Skeletal muscle satellite cell (primary cell): ENCODE measurements at regions not wholly inside any gene's neighbourhood (a gene's known extent, or its start where the extent isn't known, plus 50 kb on each side); places are given as distances from the start of the nearest gene placed in this dataset.

Experiments
- H3K27me3 ChIP-seq: 2 replicates; pipeline ENCODE4 v1.7.0; 2013; ENCODE audit warnings: low read length; ENCODE audit not compliant: control insufficient read depth, insufficient read depth
- H3K36me3 ChIP-seq: 2 replicates; pipeline ENCODE4 v1.7.0; 2013; ENCODE audit warnings: mild to moderate bottlenecking, control low read depth, low read length; ENCODE audit not compliant: insufficient read depth
- H3K4me1 ChIP-seq: 2 replicates; pipeline ENCODE4 v1.7.0; 2013; ENCODE audit warnings: low read length; ENCODE audit not compliant: control insufficient read depth, insufficient read depth
- H3K4me2 ChIP-seq: 2 replicates; pipeline ENCODE4 v1.7.0; 2013; ENCODE audit warnings: mild to moderate bottlenecking, low read length
- H3K4me3 ChIP-seq: 2 replicates; pipeline ENCODE4 v1.7.0; 2013; ENCODE audit warnings: low read length
- H3K9ac ChIP-seq: 2 replicates; pipeline ENCODE4 v1.7.0; 2013; ENCODE audit warnings: mild to moderate bottlenecking, low read depth, low read length, moderate library complexity
- H3K9me3 ChIP-seq: replicated peaks from 2 replicates; pipeline ENCODE4 v1.7.0; 2013; ENCODE audit warnings: mild to moderate bottlenecking, control low read depth, low read length

- Histone ChIP-seq H3K36me3 (no peaks in the 10 kb centered on the region), H3K9me3 (peaks cover 4% of the 10 kb centered on the region), H3K27me3 (no peaks in the 10 kb centered on the region), H3K4me2 (no peak overlapping the region), H3K4me3 (no peak overlapping the region), H3K9ac (no peak overlapping the region), H3K4me1 (no peaks in the 10 kb centered on the region)
These were observed 397.0 kb upstream of the ARRDC4 start for GRCh38 chr15:97563516-97563915.

GRCh38 chr15:97566961-97567360 is 393.5 kb upstream of the ARRDC4 start:
- no peak overlapping the region for H3K4me2 ChIP-seq
- no peak overlapping the region for H3K9ac ChIP-seq
- H3K9me3 ChIP-seq, result peaks cover 4% of the 10 kb centered on the region
- no peaks in the 10 kb centered on the region for H3K4me1 ChIP-seq
- H3K4me3 ChIP-seq, result no peak overlapping the region
- no peaks in the 10 kb centered on the region for H3K27me3 ChIP-seq
- no peaks in the 10 kb centered on the region for H3K36me3 ChIP-seq

GRCh38 chr15:97567411-97567810 is 393.1 kb upstream of the ARRDC4 start:
- Histone ChIP-seq H3K4me3 (no peak overlapping the region), H3K4me1 (no peaks in the 10 kb centered on the region), H3K9me3 (peaks cover 4% of the 10 kb centered on the region), H3K9ac (no peak overlapping the region), H3K4me2 (no peak overlapping the region), H3K36me3 (no peaks in the 10 kb centered on the region), H3K27me3 (no peaks in the 10 kb centered on the region)

GRCh38 chr15:97576929-97577645 is 383.4 kb upstream of the ARRDC4 start:
- H3K9ac ChIP-seq, result no peak overlapping the region
- no peak overlapping the region for H3K4me3 ChIP-seq
- H3K9me3 ChIP-seq, result no peaks in the 10 kb centered on the region
- H3K4me2 ChIP-seq, result no peak overlapping the region
- H3K4me1 ChIP-seq, result no peaks in the 10 kb centered on the region
- H3K36me3 ChIP-seq, result no peaks in the 10 kb centered on the region
- no peaks in the 10 kb centered on the region for H3K27me3 ChIP-seq

- H3K9me3 ChIP-seq, result peaks cover 12% of the 10 kb centered on the region
- H3K4me1 ChIP-seq, result no peaks in the 10 kb centered on the region
These were observed 375.1 kb upstream of the ARRDC4 start for GRCh38 chr15:97585408-97585807.

GRCh38 chr15:97592778-97593177 is 367.7 kb upstream of the ARRDC4 start:
- no peaks in the 10 kb centered on the region for H3K27me3 ChIP-seq
- peaks cover 8% of the 10 kb centered on the region for H3K9me3 ChIP-seq
- H3K4me2 ChIP-seq, result no peak overlapping the region
- no peak overlapping the region for H3K4me3 ChIP-seq
- H3K4me1 ChIP-seq, result no peaks in the 10 kb centered on the region
- no peak overlapping the region for H3K9ac ChIP-seq
- H3K36me3 ChIP-seq, result no peaks in the 10 kb centered on the region

More at GRCh38 chr15:97585408-97585807, 375.1 kb upstream of the ARRDC4 start:
- Histone ChIP-seq H3K4me3 (no peak overlapping the region), H3K4me2 (no peak overlapping the region), H3K27me3 (no peaks in the 10 kb centered on the region), H3K9ac (no peak overlapping the region), H3K36me3 (no peaks in the 10 kb centered on the region)

GRCh38 chr15:97597801-97598200 is 362.7 kb upstream of the ARRDC4 start:
- no peak overlapping the region for H3K9ac ChIP-seq
- no peaks in the 10 kb centered on the region for H3K27me3 ChIP-seq
- no peak overlapping the region for H3K4me3 ChIP-seq
- no peaks in the 10 kb centered on the region for H3K4me1 ChIP-seq
- H3K4me2 ChIP-seq, result no peak overlapping the region
- H3K9me3 ChIP-seq, result peaks cover 9% of the 10 kb centered on the region
- H3K36me3 ChIP-seq, result no peaks in the 10 kb centered on the region

- Histone ChIP-seq H3K9ac (no peak overlapping the region), H3K9me3 (peaks cover 9% of the 10 kb centered on the region), H3K4me3 (no peak overlapping the region), H3K27me3 (no peaks in the 10 kb centered on the region), H3K4me1 (no peaks in the 10 kb centered on the region), H3K36me3 (no peaks in the 10 kb centered on the region), H3K4me2 (no peak overlapping the region)
These were observed 362.1 kb upstream of the ARRDC4 start for GRCh38 chr15:97598353-97598798.

- no peaks in the 10 kb centered on the region for H3K4me1 ChIP-seq
- peaks cover 9% of the 10 kb centered on the region for H3K9me3 ChIP-seq
- no peak overlapping the region for H3K4me2 ChIP-seq
- no peak overlapping the region for H3K4me3 ChIP-seq
- no peaks in the 10 kb centered on the region for H3K27me3 ChIP-seq
- no peak overlapping the region for H3K9ac ChIP-seq
- no peaks in the 10 kb centered on the region for H3K36me3 ChIP-seq
These were observed 360.3 kb upstream of the ARRDC4 start for GRCh38 chr15:97600190-97600589.

- no peaks in the 10 kb centered on the region for H3K36me3 ChIP-seq
- H3K4me1 ChIP-seq, result no peaks in the 10 kb centered on the region
- H3K27me3 ChIP-seq, result no peaks in the 10 kb centered on the region
- peaks cover 17% of the 10 kb centered on the region for H3K9me3 ChIP-seq
- H3K9ac ChIP-seq, result no peak overlapping the region
- H3K4me2 ChIP-seq, result no peak overlapping the region
- no peak overlapping the region for H3K4me3 ChIP-seq
These were observed 355.8 kb upstream of the ARRDC4 start for GRCh38 chr15:97604677-97605076.

- no peak overlapping the region for H3K4me2 ChIP-seq
- no peaks in the 10 kb centered on the region for H3K27me3 ChIP-seq
- no peak overlapping the region for H3K4me3 ChIP-seq
- H3K9ac ChIP-seq, result no peak overlapping the region
- no peaks in the 10 kb centered on the region for H3K4me1 ChIP-seq
- peaks cover 5% of the 10 kb centered on the region for H3K9me3 ChIP-seq
- no peaks in the 10 kb centered on the region for H3K36me3 ChIP-seq
These were observed 345.4 kb upstream of the ARRDC4 start for GRCh38 chr15:97615114-97615513.

- H3K9ac ChIP-seq, result no peak overlapping the region
- H3K27me3 ChIP-seq, result no peaks in the 10 kb centered on the region
These were observed 337.3 kb upstream of the ARRDC4 start for GRCh38 chr15:97623091-97623661.

More at GRCh38 chr15:97623091-97623661, 337.3 kb upstream of the ARRDC4 start:
- peaks cover 5% of the 10 kb centered on the region for H3K9me3 ChIP-seq
- no peaks in the 10 kb centered on the region for H3K36me3 ChIP-seq
- H3K4me3 ChIP-seq, result no peak overlapping the region
- H3K4me2 ChIP-seq, result no peak overlapping the region
- no peaks in the 10 kb centered on the region for H3K4me1 ChIP-seq
